ENCODE measurements at regions not wholly inside any gene's neighbourhood (a gene's known extent, or its start where the extent isn't known, plus 50 kb on each side); places are given as distances from the start of the nearest gene placed in this dataset.

- Histone ChIP-seq H3K9me3 (no peaks in the 10 kb centered on the region), H3K36me3 (no peaks in the 10 kb centered on the region)
- 39 to 78% (median 49%) methylated on average over 5 of the region's 5 CpGs for WGBS, 5 donors
Measured at GRCh38 chr5:124161266-124161665, 585.2 kb downstream of the ZNF608 start.

GRCh38 chr5:124160265-124160664, 586.2 kb downstream of the ZNF608 start:
- Histone ChIP-seq H3K27me3 (no peaks in the 10 kb centered on the region), H3K4me1 (peaks cover 0 to 21% (median 11%) of the 10 kb centered on the region in 4 donors), H3K36me3 (no peaks in the 10 kb centered on the region), H3K4me3 (no peak overlapping the region), H3K9me3 (peaks cover 0 to 9% (median 4%) of the 10 kb centered on the region in 4 donors), H3K27ac (no peak overlapping the region)
- 61 to 79% (median 72%) methylated on average over 2 of the region's 2 CpGs for WGBS, 5 donors
- TF ChIP-seq EP300 (IDR thresholded peaks at IDR 0.05) = no peak
- TF ChIP-seq CTCF (IDR thresholded peaks at IDR 0.05) = no peak
- TF ChIP-seq POLR2AphosphoS5 (IDR thresholded peaks at IDR 0.05) = no peak
- TF ChIP-seq POLR2A (IDR thresholded peaks at IDR 0.05) = no peak
- intact Hi-C loops (cut with DNase I; ENCODE audit: low total_unique reads) = no loop called here
- DNase-seq = no peak

More at GRCh38 chr5:124161266-124161665, 585.2 kb downstream of the ZNF608 start:
- H3K4me3 ChIP-seq = no peak overlapping the region
- H3K27ac ChIP-seq = no peak overlapping the region
- H3K27me3 ChIP-seq = no peaks in the 10 kb centered on the region
- H3K4me1 ChIP-seq = peaks cover 0 to 21% (median 11%) of the 10 kb centered on the region in 4 donors
- DNase-seq = no peak
- intact Hi-C loops (cut with DNase I; ENCODE audit: low total_unique reads) = no loop called here
- no peak for TF ChIP-seq EP300 (IDR thresholded peaks at IDR 0.05)
- TF ChIP-seq POLR2A (IDR thresholded peaks at IDR 0.05) = no peak
- no peak for TF ChIP-seq CTCF (IDR thresholded peaks at IDR 0.05)
- no peak for TF ChIP-seq POLR2AphosphoS5 (IDR thresholded peaks at IDR 0.05)

- H3K27ac ChIP-seq = peak overlapping the region in 1 of 5 donors; percentile 10
- no peak for TF ChIP-seq CTCF (IDR thresholded peaks at IDR 0.05)
- TF ChIP-seq POLR2A (IDR thresholded peaks at IDR 0.05) = no peak
- TF ChIP-seq POLR2AphosphoS5 (IDR thresholded peaks at IDR 0.05) = no peak
- TF ChIP-seq EP300 (IDR thresholded peaks at IDR 0.05) = no peak
- peak overlapping the region in 1 of 4 donors; percentile 14 for H3K4me3 ChIP-seq
- intact Hi-C loops (cut with DNase I; ENCODE audit: low total_unique reads) = no loop called here
- H3K27me3 ChIP-seq = no peaks in the 10 kb centered on the region
- H3K4me1 ChIP-seq = peaks cover 0 to 12% (median 11%) of the 10 kb centered on the region in 4 donors
- no peaks in the 10 kb centered on the region for H3K36me3 ChIP-seq
- peak in 1 of 2 donors; percentile 42 for DNase-seq
- peaks cover 0 to 33% (median 20%) of the 10 kb centered on the region in 4 donors for H3K9me3 ChIP-seq
- WGBS, 5 donors = 4 to 20% (median 13%) methylated on average over 2 of the region's 2 CpGs
Measured at GRCh38 chr5:124157320-124157719, 589.1 kb downstream of the ZNF608 start.

- TF ChIP-seq POLR2A (IDR thresholded peaks at IDR 0.05) = no peak
- no peak for TF ChIP-seq CTCF (IDR thresholded peaks at IDR 0.05)
- Histone ChIP-seq H3K4me3 (no peak overlapping the region), H3K36me3 (no peaks in the 10 kb centered on the region), H3K27ac (peak overlapping the region in 1 of 5 donors; percentile 10), H3K27me3 (no peaks in the 10 kb centered on the region), H3K4me1 (peaks cover 0 to 12% (median 11%) of the 10 kb centered on the region in 4 donors), H3K9me3 (peaks cover 0 to 33% (median 20%) of the 10 kb centered on the region in 4 donors)
- intact Hi-C loops (cut with DNase I; ENCODE audit: low total_unique reads) = no loop called here
- DNase-seq = peak in 1 of 2 donors; percentile 79
- 36 to 52% (median 47%) methylated on average over 4 of the region's 4 CpGs for WGBS, 5 donors
Measured at GRCh38 chr5:124156415-124156996, 589.9 kb downstream of the ZNF608 start.

All from stomach (tissue), 8 donors.